AG08396 (cell line): ENCODE measurements at regions not wholly inside any gene's neighbourhood (a gene's known extent, or its start where the extent isn't known, plus 50 kb on each side); places are given as distances from the start of the nearest gene placed in this dataset.
A peak's percentile ranks its signal among the peaks of the same experiment; 100 is the strongest.
"Not testable (repeated sequence)": the region's sequence is repeated elsewhere in the genome, so short reads cannot be mapped to it uniquely, and the experiment has no call there.

Experiments
- DNase-seq: peaks from one replicate; pipeline ENCODE4 v3.0.0; 2012; ENCODE audit warnings: low spot score, mixed read lengths

DNA sequence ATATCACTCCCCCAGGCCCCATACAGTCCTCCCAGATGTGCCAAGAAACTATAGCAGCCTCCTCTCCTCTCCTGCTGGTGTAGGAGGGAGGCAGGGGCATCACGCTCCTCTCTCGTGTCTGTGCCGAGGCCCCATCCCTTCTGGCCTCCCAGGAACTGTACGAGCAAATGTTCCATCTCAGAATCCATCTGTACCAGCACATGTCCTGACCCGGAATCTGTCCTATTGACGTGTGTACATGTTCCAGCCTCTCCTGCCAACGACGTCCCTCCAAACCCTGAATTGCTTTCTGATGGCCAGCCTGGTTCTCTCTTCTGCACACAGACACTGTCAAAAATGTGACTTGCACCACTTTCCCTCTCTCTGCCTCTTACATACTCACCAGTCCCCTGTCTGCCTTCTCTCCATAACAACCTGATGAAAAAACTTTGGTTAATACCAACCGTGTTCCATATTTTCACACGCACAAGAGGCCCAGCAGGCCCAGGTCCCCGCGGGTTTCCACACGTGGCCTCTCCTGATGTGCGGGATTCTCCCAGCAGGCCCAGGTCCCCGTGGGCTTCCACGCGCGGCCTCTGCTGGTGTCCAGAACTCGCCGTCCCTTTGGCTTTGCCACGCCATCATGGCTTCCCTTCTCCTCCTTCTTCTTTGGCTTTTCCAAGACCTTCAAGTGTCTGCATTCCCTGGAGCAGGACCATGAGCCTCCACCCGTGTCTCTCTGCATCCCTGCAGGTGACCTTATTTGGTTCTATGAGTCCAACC is 125.2 kb upstream of the THBS2 start:
- no peak for DNase-seq

DNA sequence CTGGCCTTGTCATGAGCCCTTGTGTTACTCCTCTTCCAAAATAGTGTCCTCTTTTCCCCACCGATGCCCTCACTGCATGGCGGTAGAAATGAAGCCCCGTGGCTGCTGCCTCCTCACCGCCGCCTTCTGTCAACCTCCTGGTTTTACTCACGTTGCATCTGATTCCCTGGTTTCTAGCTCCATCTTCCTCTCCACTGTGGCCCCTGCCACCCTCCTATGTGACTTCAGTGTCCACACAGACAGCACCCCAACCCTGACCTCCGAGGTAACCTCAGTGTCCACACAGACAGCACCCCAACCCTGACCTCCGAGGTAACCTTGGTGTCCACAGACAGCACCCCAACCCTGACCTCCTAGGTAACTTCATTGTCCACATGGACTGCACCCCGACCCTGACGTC is 122.8 kb upstream of the THBS2 start:
- DNase-seq = no peak

DNA sequence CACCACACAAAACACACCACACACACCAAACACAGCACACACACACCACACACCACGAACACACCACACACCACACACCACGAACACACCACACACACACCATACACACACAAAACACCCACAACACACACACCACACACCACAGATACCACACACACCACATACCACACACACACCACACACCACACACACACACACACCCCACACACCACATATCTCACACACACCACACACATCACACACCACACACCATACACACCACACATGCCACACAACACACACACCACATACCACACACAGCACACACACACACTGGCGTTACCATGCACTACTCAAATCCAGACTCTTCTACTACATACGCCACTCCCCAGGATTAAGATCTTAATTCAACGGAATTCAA is 118.9 kb upstream of the THBS2 start:
- DNase-seq = no peak

DNA sequence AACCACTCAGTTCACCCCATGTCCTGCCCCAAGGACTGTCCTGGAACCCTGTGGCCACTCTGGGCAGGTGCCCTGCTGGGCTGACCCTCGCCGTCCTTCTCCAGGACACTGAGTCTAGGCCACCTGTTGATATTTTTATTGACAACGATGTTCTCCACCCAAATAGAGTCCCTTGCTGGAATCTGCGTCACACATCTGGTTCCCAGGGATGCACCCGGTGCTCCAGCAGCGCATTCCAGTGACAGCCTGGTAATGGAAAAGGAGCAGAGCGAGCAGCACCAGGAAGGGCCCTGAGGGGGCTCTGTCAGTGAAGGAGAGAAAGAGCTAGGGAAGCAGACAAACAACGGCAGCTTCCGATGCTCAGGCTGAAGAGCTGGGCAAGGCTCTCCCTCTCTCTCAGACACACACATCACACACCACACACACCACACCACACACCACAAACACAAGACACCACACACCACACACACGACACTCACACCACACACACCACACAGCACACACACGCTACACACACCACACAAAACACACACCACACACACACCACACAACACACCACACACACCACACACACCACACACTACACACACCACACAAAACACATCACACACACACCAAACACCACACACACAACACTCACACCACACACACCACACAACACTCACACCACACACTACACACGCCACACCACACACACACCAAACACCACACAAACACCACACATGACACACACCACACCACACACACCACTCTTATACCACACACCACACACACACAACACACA is 117.9 kb upstream of the THBS2 start:
- DNase-seq = peak; percentile 27

DNA sequence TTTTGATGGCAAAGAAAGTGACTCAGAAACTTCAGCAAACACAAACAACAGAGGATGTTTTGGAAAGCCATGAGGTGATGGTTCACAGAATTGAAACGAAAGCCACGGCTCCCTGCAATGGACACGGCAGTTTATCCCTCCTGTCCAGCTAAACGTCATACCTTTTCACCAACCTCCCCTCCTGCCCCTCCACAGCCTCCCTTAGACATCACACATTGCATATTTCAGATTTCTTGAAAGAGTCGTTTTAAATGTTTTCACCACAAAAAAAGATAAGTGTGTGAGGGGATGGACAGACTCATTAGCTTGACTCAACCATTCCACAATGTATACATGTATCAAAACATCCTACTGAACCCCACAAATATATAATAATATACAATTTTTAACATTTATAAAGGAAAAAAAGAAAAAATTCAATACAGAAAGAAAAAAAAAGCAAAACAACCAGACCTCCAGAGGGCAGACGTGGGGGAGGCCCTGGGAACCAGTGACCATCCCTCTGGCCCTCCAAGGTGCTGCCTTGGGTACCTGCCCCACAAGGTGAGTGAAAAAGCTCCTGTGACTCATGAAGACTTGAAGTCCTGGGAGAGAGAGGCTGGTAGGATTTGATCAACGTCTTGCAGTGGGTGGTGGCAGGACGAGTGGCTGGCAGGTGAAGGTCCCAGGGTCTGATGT is 117.2 kb upstream of the THBS2 start:
- DNase-seq = no peak

DNA sequence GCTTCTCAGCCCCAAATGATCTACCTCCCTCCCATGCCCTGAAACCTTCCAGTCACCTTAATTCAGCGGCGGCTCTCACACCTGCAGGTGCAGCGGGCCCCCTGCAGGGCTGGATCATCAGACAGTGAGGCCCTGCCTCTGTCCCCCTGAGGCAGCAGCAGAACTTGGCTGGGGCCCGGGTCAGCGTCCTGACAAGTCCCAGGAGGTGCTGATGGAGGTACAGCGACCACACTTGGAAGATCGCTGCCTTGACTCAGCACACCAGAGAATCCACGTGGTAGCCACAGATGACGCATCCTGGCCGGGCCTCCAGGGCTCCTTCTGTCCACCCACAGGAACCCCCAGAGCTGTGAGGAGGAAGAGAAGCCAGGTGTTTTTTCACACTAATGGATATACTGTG is 116.4 kb upstream of the THBS2 start:
- no peak for DNase-seq

DNA sequence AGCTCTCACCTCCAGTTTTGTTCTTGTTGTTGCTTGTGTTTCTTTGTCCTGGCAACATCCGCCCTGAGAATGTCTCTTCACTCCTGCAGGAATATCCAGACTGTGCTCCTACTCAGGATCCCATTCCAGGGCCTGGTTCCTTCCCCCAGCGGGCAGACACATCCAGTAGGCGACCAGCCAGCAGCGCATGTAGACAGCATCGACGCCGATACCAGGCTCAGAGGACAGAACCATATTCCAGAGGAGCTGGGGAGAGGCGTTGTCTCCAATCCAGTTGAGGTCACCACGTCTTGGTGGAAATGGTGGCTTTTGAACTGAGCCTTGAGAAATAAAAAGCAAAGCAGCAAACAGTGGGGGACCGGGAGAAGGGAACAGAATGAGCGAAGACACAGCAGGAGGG is 114.6 kb upstream of the THBS2 start:
- DNase-seq = no peak

DNA sequence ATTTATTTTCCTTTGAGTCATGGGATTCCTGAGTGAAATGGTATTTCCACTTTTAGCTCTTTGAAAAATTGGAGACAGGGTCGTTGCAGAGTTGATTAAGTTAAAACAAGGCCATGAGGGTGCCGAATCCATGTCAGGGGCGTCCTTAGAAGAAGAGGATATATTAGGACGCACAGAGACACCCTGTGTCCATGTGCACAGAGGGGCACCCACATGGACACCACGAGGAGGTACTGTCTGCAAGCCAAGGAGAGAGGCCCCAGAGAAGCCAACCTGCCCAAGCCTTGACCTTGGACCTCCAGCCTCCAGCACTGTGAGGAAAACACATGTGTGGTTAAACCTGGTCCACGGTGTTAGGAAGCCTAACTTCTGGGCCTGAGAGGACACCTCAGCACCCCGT is 113.9 kb upstream of the THBS2 start:
- no peak for DNase-seq

DNA sequence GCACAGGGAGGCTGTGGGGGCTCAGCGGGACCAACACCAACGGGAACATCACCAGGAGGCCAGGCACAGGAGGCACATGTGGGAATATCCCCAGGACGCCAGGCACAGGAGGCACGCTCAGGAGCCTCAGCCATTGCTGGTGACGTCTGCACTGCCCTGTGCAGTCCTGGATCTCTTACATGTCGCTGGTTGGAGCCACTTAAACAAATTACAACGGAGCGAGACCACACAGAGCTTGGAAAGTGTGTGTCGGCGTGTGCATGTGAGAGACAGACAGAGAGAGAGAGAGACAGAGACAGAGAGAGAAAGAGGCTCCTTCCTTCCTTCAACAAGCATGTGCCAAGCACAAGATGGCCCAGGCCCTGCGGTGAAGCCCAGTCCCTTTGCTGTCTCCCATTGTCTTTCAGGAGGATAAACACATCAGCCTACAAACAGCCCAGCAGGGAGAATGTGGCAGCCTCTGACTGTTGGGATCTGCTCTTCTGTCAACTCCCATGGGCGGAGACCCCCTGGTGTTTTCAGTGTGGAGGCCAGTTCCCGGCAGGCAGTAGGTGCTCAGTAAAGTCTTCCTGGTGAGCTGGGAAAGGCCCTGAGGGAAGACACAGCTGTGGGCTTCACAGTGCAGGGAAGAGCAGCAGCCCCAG is 112.7 kb upstream of the THBS2 start:
- no peak for DNase-seq

DNA sequence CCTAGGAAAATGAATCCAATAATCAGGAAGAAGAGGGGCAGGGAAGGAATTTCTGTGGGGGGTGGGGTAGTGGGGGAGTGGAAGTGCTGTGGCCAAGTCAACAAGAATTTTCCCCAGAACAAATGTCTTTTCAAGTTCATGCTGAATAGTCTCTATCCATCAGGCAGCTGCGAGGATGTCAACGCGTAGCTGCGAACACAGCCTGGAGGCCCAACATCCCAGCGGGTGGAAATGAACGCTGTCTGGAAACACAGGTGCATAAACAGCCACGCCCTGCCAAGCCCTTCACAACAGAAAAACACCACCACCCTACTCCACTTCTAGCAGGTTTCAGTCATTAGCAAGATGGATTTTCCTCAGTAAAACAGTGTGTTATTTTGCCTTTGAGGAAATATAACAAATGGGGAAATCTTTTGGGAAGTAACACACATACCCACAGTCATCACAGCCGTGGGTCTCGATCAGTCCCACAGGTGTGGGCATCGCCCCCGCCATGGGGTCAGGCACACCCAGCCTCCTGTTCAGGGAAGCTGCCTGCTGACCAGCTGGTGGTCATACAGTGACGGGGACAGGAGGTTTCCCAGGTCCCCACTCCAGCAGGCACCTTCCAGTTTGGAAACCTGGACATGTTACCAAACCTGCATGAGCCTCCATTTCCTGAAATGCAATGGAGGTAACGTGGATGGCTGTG is 112.1 kb upstream of the THBS2 start:
- no peak for DNase-seq

DNA sequence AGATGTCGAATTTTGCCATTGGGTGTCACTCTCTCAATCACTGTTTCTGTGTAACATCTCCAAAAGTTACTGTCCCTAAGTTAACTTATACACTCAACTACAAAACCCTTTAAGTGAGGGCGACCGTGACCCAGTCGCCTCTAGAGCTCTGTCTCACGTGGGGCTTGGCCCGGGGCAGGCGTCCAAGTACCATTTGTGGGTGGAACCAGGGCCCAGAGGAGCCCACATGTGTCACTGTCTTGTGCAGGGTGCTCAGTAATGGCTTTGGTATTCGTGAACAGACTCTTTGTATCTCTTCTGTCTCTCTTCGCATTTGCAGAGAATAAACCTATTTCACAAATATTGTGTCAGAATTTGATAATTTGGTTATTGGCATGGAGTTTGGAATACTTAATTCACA is 109.9 kb upstream of the THBS2 start:
- peak; percentile 55 for DNase-seq

DNA sequence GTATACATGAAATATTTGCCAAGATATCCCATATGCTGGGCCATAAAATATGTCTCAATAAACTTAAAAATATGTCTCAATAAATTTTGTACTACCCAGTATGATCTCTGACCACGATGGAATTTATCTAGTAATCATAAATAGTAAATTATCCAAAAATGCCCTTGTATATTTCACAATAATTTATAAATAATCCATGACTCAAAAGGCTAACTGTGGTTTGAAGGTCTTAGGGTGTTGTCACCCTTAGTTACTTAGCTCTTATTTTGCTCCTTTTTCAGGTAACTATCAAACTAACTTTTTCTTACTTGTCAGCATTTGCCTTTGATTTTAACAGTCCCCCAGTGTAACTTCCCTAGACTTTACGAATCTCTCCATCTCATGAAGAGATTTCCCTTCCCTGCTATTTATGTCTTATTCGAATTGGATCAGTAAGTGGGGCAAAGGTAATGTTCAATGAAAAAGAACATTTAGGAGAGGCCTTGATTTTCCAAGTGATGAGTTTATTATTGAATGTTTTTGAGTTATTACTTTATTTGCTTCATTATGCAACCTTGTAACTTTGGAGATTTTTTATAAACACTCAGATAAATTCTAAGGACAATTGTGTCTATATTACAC is 109.0 kb upstream of the THBS2 start:
- no peak for DNase-seq

DNA sequence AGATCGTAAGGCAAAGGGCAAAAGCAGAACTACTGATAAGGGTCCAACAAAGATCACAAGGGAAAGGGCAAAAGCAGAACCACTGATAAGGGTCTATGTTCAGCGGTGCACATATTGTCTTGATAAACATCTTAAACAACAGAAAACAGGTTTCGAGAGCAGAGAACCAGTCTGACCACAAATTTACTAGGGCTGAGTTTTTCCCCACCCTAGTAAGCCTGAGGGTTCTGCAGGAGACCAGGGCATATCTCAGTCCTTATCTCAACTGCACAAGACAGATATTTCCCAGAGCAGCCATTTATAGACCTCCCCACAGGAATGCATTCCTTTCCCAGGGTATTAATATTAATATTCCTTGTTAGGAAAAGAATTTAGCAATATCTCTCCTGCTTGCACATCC is 101.4 kb upstream of the THBS2 start:
- not testable (repeated sequence) for DNase-seq

DNA sequence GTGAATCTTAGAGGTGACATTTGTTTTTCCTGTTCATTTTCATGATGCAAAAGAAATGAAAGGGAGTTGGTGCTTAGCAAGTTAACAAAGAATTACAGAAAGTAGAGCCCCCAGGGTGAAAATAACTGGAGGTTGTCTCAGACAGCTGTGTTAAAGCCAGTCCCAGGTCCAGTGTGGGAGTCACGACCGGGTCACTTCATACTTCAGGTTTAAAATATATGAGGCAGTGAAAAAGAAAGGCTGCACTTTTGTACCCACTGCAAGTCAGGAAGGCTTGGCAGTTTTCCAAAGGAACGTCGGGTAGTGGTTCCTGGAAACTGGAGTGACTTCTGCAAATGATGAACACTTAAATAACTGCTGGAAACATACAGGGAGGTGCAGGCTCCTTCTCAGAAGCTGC is 91.5 kb upstream of the THBS2 start:
- no peak for DNase-seq

DNA sequence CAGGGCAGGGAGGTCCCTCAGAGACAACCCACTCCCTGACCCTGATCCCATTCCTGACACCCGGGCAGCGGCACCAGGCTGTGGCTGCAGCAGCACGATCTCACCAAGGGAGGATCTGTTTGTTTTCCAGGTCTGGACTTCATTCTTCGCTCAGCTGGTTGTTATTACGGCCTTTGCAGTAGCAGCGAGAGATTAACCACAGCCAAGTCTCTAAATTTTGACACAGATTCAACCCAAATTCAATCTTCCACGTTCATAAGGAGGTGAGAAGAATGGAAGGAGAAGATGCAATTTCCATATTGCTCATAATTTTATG is 91.1 kb upstream of the THBS2 start:
- DNase-seq = no peak

DNA sequence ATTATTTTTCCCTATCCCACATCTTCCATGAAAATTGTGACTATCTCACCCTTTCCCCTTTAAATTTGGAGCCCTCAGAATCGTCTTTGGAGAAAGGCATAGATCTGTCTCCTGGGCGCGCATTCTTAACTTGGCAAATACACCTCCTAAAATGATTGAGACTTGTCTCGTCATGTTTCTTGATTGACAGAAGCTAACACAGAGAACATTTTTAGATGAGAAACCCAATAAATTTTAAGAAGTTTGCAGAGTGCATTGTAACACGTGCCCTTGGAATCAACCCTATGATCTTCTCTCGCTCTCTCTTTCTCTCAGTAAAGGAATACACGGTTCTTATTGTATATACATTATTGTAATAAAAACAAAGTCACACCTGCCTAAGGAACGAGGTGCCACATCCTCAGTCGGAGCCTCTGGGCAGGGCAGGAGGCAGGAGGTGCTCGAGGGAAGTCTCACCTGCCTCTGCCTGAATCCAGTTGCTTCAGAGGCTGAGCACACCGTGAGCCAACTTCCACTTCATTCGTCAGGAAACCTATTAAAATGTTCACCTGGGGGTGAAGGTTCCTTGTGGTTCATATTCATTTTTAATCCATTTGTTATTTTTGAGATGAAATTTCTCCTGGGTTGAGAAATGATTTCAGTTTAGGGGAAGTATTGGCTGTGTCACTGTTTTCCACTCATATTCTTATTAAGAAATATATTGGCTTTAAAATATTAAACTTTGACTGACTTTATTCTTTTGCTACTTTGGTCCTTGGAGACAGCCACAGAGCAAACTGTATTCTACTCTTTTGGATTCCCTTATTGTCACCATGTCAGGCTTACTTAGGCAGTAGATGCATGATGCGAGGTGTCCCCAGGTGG is 90.5 kb upstream of the THBS2 start:
- no peak for DNase-seq

DNA sequence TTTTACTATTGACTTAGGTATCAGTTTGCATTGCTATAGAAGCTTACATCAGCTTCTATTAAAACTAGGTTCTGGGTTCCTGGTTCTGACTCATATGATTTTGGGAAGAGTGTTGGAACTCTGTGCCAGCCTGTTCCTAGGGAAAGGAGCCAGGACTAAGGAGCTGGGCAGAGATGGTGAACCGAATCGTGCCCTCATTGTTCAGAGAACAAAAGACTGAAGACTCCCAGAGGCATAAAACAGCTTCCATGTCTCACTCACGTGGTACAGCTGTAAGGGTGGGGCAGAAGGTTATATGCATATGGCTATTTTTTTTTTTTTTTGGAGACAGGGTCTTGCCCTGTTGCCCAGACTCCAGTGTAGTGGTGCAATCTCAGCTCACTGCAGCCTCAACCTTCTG is 89.1 kb upstream of the THBS2 start:
- DNase-seq = no peak

DNA sequence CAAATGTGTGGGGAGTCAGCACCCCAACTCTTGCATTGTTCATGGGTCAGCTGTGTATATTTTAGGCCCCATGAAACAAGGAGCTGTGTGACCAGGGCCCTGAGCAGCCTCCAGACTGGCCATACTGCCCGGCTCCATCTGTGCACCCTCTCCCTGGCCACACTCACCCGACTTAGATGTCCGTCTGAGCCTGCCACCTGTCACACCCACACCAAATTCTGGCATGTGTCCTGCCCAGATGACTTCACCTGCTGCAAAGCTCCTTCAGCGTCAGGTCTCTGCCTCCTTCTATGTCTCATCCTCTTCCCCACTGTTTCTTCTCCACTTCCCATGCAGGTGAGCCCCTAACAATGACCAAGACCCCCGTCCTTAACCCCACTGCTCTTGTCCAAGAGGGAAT is 88.1 kb upstream of the THBS2 start:
- no peak for DNase-seq

DNA sequence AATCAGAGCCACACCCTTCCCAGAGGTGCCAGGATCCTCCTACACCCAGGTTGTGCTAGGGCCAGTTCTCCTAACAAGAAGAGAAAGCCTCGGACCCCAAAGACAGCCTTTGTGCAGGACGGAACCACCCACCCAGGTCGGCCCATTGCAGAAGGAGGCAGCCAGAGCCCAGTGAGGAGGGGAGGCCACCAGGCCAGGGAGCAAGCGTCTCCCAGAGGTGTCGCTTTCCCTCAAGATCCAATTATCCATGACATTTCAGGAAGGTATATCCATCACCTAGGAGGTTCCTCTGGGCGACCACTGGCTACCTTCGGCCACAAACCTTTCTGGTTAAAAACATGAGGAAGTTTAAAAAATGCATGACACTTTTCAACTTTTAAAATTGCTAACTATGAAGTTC is 87.4 kb upstream of the THBS2 start:
- no peak for DNase-seq

DNA sequence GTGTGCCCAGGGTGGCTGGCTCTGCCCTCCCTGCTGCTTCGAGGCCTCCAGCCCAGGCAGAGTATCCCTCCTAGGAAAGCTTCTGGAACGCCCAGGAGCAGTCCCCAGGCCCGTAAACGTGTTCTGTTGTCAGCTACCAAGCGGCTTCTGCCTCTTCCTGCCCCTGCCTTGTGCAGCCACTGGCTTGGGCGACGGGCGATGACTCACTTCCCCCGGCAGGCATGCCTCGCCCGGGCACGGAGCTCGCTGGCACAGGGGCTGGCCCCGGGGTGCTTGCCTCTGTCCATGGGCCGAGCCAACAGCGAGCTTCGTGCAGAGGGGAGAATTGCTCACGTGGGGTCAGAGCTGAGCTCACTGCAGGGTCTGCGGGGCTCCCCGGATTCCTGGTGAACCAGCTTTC is 86.7 kb upstream of the THBS2 start:
- DNase-seq = no peak
